AG09309 (cell line): ENCODE measurements at regions not wholly inside any gene's neighbourhood (a gene's known extent, or its start where the extent isn't known, plus 50 kb on each side); places are given as distances from the start of the nearest gene placed in this dataset.
"Not testable (repeated sequence)": the region's sequence is repeated elsewhere in the genome, so short reads cannot be mapped to it uniquely, and the experiment has no call there.

Experiments used
- DNase-seq: peaks from one replicate; pipeline ENCODE4 v3.0.0-alpha.2; 2010; ENCODE audit warnings: low read depth
- H3K4me3 ChIP-seq: 2 replicates; pipeline ENCODE4 v1.5.1; 2011; ENCODE audit warnings: mild to moderate bottlenecking, low read depth, low read length, moderate library complexity; ENCODE audit not compliant: control insufficient read depth
- TF ChIP-seq, protein P1 (sequence below): IDR thresholded peaks from 2 replicates; pipeline ENCODE4 v1.5.1; 2011; ENCODE audit warnings: mild to moderate bottlenecking, low read depth, low read length, inconsistent platforms; ENCODE audit not compliant: insufficient read depth, control insufficient read depth; ENCODE audit errors: missing control alignments

DNA sequence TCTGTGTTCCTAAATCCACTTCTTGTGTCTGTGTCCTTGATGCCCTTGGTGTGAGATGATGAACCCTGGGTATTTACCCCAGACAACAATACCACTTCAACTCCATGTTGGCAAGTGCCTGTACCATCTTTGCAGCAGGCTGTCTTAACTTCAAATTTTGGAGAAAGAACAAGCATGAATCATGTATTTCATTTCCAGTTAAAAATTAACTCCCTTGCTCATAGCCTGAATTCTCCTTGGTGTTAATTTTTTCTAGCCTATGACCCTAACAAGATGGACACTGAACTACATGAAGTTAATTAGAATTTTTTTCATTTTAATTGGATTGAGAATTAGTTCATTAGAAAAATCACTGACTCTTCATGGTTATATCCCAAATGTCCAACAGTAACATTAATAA lies 267.8 kb upstream of the INTU start:
- TF ChIP-seq, protein P1, sequence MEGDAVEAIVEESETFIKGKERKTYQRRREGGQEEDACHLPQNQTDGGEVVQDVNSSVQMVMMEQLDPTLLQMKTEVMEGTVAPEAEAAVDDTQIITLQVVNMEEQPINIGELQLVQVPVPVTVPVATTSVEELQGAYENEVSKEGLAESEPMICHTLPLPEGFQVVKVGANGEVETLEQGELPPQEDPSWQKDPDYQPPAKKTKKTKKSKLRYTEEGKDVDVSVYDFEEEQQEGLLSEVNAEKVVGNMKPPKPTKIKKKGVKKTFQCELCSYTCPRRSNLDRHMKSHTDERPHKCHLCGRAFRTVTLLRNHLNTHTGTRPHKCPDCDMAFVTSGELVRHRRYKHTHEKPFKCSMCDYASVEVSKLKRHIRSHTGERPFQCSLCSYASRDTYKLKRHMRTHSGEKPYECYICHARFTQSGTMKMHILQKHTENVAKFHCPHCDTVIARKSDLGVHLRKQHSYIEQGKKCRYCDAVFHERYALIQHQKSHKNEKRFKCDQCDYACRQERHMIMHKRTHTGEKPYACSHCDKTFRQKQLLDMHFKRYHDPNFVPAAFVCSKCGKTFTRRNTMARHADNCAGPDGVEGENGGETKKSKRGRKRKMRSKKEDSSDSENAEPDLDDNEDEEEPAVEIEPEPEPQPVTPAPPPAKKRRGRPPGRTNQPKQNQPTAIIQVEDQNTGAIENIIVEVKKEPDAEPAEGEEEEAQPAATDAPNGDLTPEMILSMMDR, result no peak
- DNase-seq, result no peak
- H3K4me3 ChIP-seq, result no peak overlapping the region

DNA sequence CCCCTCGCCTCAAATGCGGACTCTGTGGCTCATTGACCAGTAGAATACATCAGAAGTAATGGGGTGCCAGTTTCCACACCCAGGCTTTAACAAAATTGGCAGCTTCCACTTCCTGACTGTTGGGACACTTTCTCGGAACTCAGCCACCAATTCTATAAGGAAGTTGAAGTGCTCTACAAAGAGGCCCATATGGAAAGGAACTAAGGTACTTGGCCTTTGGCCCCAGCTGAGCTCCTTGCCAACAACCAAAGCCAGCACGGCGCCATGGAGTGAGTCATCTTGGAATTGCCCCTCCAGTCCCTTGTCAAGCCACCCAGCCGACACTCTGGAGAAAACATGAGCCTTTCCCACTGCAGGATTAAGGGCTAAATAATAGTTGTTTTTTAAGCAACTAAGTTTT lies 262.2 kb upstream of the INTU start:
- no peak for DNase-seq
- H3K4me3 ChIP-seq, result no peak overlapping the region
- TF ChIP-seq, protein P1, result no peak

DNA sequence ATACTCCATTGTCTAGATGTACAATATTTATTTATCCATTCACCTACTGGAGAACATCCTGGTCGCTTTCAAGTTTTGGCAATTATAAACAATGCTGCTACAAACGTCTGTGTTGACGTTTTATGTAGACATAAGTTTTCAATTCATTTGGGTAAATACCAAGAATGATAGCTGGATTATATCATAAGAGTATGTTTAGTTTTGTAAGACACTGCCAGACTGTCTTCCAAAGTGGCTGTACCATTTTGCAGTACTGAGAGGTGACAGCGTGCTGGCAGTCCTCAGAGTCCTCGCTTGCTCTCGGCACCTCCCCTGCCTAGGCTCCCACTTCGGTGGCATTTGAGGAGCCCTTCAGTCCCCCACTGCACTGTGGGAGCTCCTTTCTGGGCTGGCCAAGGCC lies 253.3 kb upstream of the INTU start:
- no peak overlapping the region for H3K4me3 ChIP-seq
- TF ChIP-seq, protein P1, result no peak
- no peak for DNase-seq

- DNase-seq, H3K4me3 ChIP-seq: not testable (repeated sequence)
Measured at GRCh38 chr4:127379948-127380347, 252.8 kb upstream of the INTU start.

DNA sequence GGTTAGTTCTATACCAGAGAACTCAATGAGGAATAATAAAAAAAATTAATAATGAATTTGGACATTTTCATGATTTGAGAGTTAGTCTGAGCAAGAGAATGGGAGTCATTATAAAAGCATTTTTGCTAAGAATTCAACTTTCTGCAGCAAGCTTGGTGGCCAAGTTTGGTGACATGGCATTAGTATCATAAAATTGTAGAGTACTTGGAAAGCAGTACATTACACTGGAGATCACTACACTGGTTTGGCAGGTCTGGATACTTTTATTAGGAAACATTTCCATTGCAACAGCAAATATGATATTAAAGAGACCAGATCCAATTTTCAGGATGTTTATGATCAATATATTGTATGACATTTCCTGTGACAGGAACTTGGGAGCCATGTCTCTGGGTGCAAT lies 249.1 kb upstream of the INTU start:
- DNase-seq, result no peak
- TF ChIP-seq, protein P1, result no peak

DNA sequence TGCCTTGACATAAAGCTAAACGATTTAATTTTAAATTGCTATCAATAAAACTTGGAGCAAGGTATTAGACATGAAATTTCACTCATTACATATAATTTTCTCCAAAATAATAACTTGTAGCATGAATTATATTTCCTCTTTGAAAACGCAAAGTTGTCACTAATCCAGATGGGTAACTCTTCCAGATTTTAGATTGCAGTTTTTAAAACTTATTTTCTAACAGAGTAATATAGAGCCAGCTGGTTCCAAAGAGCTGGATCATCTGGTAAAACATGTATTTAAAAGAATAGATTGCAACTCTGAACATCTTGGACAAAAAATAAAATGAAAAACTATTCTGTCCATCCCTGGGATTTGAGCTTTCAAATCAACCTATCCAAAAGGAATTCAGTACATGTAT lies 238.2 kb upstream of the INTU start:
- TF ChIP-seq, protein P1, result no peak
- no peak overlapping the region for H3K4me3 ChIP-seq
- no peak for DNase-seq

More for the DNA sequence above, 249.1 kb upstream of the INTU start:
- H3K4me3 ChIP-seq, result no peak overlapping the region

DNA sequence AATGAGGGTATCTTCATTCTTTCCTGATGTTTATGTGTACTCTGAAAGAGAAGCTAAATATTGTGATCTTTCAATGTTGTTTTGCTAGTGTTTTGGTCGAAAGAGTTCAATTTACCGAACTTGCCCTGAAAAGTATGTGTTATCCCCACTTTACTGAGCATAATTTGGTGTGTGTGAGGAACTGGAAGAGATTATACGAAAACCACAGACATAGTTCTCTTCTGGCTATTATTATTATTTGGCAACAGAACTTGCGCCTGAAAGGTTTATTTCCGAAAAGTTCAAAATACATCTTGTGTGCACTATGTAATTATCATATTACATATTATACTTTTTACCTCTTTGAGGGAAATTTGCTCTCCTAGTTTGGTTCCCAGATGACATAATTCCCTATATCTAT lies 232.5 kb upstream of the INTU start:
- TF ChIP-seq, protein P1, result no peak
- no peak overlapping the region for H3K4me3 ChIP-seq
- DNase-seq, result no peak
